ENCODE measurements at regions not wholly inside any gene's neighbourhood (a gene's known extent, or its start where the extent isn't known, plus 50 kb on each side); places are given as distances from the start of the nearest gene placed in this dataset.

GRCh38 chr1:106038260-106038659 lies 1018.2 kb upstream of the PRMT6 start:
- DNase-seq = no peak
- Histone ChIP-seq H3K4me2 (replicated peaks; ENCODE audit: extremely low read depth, low read length, poor library complexity, severe bottlenecking) (no peak overlapping the region), H4K20me1 (ENCODE audit: insufficient read depth, low read length) (no peaks in the 10 kb centered on the region), H3K9ac (ENCODE audit: insufficient read depth, low read length, poor library complexity, severe bottlenecking) (no peak overlapping the region), H2AFZ (ENCODE audit: insufficient read depth, low read depth, low read length, poor library complexity, severe bottlenecking) (no peak overlapping the region), H3K27ac (ENCODE audit: low read depth in 1 of 2, low read length in 2 of 2) (no peak overlapping the region), H3K4me3 (replicated peaks in 1 of 3; ENCODE audit: low read depth in 2 of 3, low read length in 3 of 3) (no peak overlapping the region), H3K9me3 (replicated peaks in 1 of 2; ENCODE audit: control insufficient read depth in 1 of 2, insufficient read depth in 1 of 2, low read length in 2 of 2) (peaks cover 0 to 2% of the 10 kb centered on the region in 2 donors), H3K27me3 (ENCODE audit: control insufficient read depth in 2 of 2, insufficient read depth in 2 of 2, low read length in 2 of 2) (no peaks in the 10 kb centered on the region), H3K4me1 (ENCODE audit: control insufficient read depth in 1 of 2, insufficient read depth in 2 of 2, low read length in 2 of 2) (no peaks in the 10 kb centered on the region), H3K36me3 (replicated peaks in 1 of 2; ENCODE audit: control insufficient read depth in 1 of 2, insufficient read depth in 2 of 2, low read length in 2 of 2) (no peaks in the 10 kb centered on the region), H3K79me2 (ENCODE audit: insufficient read depth, low read length) (no peaks in the 10 kb centered on the region)
- H3K36me3 Mint-ChIP-seq = no peaks in the 10 kb centered on the region
- no CpG with 5 or more reads among the region's 1 CpG for WGBS (ENCODE audit: insufficient coverage)
- intact Hi-C loops (cut with micrococcal nuclease) = no loop called here
- H3K9me3 Mint-ChIP-seq = peaks cover 0 to 2% (median 0%) of the 10 kb centered on the region in 7 donors
- TF ChIP-seq CTCF (IDR thresholded peaks at IDR 0.05) = no peak
- no peak overlapping the region for H3K27ac Mint-ChIP-seq
- no peaks in the 10 kb centered on the region for H3K27me3 Mint-ChIP-seq (ENCODE audit: low read depth in 3 of 3)
- H3K4me1 Mint-ChIP-seq = no peaks in the 10 kb centered on the region
- no peak overlapping the region for H3K4me3 Mint-ChIP-seq

GRCh38 chr1:106043971-106044370 lies 1012.5 kb upstream of the PRMT6 start:
- no peaks in the 10 kb centered on the region for H3K79me2 ChIP-seq (ENCODE audit: insufficient read depth, low read length)
- H4K20me1 ChIP-seq (ENCODE audit: insufficient read depth, low read length) = no peaks in the 10 kb centered on the region
- H3K27ac ChIP-seq (ENCODE audit: low read depth in 1 of 2, low read length in 2 of 2) = no peak overlapping the region
- H3K4me2 ChIP-seq (replicated peaks; ENCODE audit: extremely low read depth, low read length, poor library complexity, severe bottlenecking) = no peak overlapping the region
- H3K36me3 Mint-ChIP-seq = no peaks in the 10 kb centered on the region
- intact Hi-C loops (cut with micrococcal nuclease) = no loop called here
- no peak for DNase-seq
- H3K4me1 ChIP-seq (ENCODE audit: control insufficient read depth in 1 of 2, insufficient read depth in 2 of 2, low read length in 2 of 2) = no peaks in the 10 kb centered on the region
- no peak overlapping the region for H3K27ac Mint-ChIP-seq
- H3K9me3 ChIP-seq (replicated peaks in 1 of 2; ENCODE audit: control insufficient read depth in 1 of 2, insufficient read depth in 1 of 2, low read length in 2 of 2) = peaks cover 0 to 2% of the 10 kb centered on the region in 2 donors
- no peak overlapping the region for H3K4me3 ChIP-seq (replicated peaks in 1 of 3; ENCODE audit: low read depth in 2 of 3, low read length in 3 of 3)
- H3K4me3 Mint-ChIP-seq = no peak overlapping the region
- no peak for TF ChIP-seq CTCF (IDR thresholded peaks at IDR 0.05)
- no peaks in the 10 kb centered on the region for H3K27me3 Mint-ChIP-seq (ENCODE audit: low read depth in 3 of 3)
- H3K36me3 ChIP-seq (replicated peaks in 1 of 2; ENCODE audit: control insufficient read depth in 1 of 2, insufficient read depth in 2 of 2, low read length in 2 of 2) = no peaks in the 10 kb centered on the region
- H3K4me1 Mint-ChIP-seq = no peaks in the 10 kb centered on the region
- no peak overlapping the region for H2AFZ ChIP-seq (ENCODE audit: insufficient read depth, low read depth, low read length, poor library complexity, severe bottlenecking)
- peaks cover 0 to 3% (median 1%) of the 10 kb centered on the region in 7 donors for H3K9me3 Mint-ChIP-seq
- WGBS (ENCODE audit: insufficient coverage) = 100% methylated on average over 1 of the region's 2 CpGs
- no peak overlapping the region for H3K9ac ChIP-seq (ENCODE audit: insufficient read depth, low read length, poor library complexity, severe bottlenecking)
- H3K27me3 ChIP-seq (ENCODE audit: control insufficient read depth in 2 of 2, insufficient read depth in 2 of 2, low read length in 2 of 2) = no peaks in the 10 kb centered on the region
